Psoas muscle (tissue), 7 donors: ENCODE measurements at regions not wholly inside any gene's neighbourhood (a gene's known extent, or its start where the extent isn't known, plus 50 kb on each side); places are given as distances from the start of the nearest gene placed in this dataset.
"Not testable (repeated sequence)": the region's sequence is repeated elsewhere in the genome, so short reads cannot be mapped to it uniquely, and the experiment has no call there.

Experiments
- ATAC-seq, 4 donors: fragments of 200-7000 bp; cut with Tn5 transposase; one replicate each; pipeline ENCODE4 v1.9.1; 2020; ENCODE audit warnings: moderate library complexity in 3 of 4, mild to moderate bottlenecking in 2 of 4
- DNase-seq, 2 donors: peaks; one replicate each; pipeline ENCODE4 v3.0.0-alpha.2; 2020
- H3K27ac ChIP-seq: fragments of 200-600 bp; one replicate; pipeline ENCODE4 v1.8.0; 2022
- H3K27me3 ChIP-seq, 3 donors: fragments of 200-600 bp in 1 of 3; one replicate each; pipeline versions ENCODE4 v1.6.1 to v1.8.0; 2013 to 2022; ENCODE audit warnings: low read length in 2 of 3, mild to moderate bottlenecking in 2 of 3, moderate library complexity in 1 of 3; ENCODE audit not compliant: insufficient read depth in 3 of 3
- H3K36me3 ChIP-seq, 2 donors: fragments of 200-600 bp in 1 of 2; one replicate each; pipeline versions ENCODE4 v1.6.1 to v1.8.0; 2013 to 2022; ENCODE audit warnings: low read depth in 1 of 2, mild to moderate bottlenecking in 1 of 2, moderate library complexity in 1 of 2; ENCODE audit not compliant: insufficient read depth in 1 of 2
- H3K4me1 ChIP-seq: fragments of 200-600 bp; one replicate; pipeline ENCODE4 v1.8.0; 2022
- H3K4me3 ChIP-seq: fragments of 200-600 bp; one replicate; pipeline ENCODE4 v1.8.0; 2022; ENCODE audit warnings: mild to moderate bottlenecking
- H3K9me3 ChIP-seq: fragments of 200-600 bp; one replicate; pipeline ENCODE4 v1.8.0; 2022
- CTCF ChIP-seq: fragments of 200-600 bp; IDR thresholded peaks from one replicate; pipeline ENCODE4 v1.8.0; 2022; ENCODE audit warnings: antibody characterized with exemption
- WGBS, 3 donors: extraction: QIAGEN DNeasy Blood & Tissue Kit; methylation state at CpG; one replicate each; pipeline versions ENCODE4 v1.1.6 to v1.1.7; 2013; 5-methylcytosine and 5-hydroxymethylcytosine counted together
- intact Hi-C, 2 donors: fragments of 100-400 bp; cut with DNase I; formaldehyde crosslinking; loops; one replicate each; pipeline versions ENCODE4 v1.11.0 to v1.14.2; 2022
- donor health status: healthy with polysubstance abuse.
- donor health status: DM: no; HTN: no; CAD: no; lungs with moderate emphysema.
- donor health status: Bipolar disorder and iron deficiency.
- donor health status: healthy.
- donor health status: DM: yes; HTN: yes; CAD: no.
- donor health status: DM: no; HTN: no; CAD: no.
- donor health status: DM: yes; HTN: yes; CAD: no.

- Histone ChIP-seq H3K4me3 (no peak overlapping the region), H3K27me3 (no peaks in the 10 kb centered on the region)
- intact Hi-C loops: no loop called here
Observed at GRCh38 chr3:5710718-5711117, 523.2 kb downstream of the EDEM1 start.

GRCh38 chr3:5717254-5717653 lies 529.7 kb downstream of the EDEM1 start:
- no peak for TF ChIP-seq CTCF
- H3K4me3 ChIP-seq: no peak overlapping the region
- WGBS, 3 donors: 78 to 81% (median 81%) methylated on average over 1 of the region's 1 CpG
- no peaks in the 10 kb centered on the region for H3K27me3 ChIP-seq
- no peak for ATAC-seq
- intact Hi-C loops: no loop called here
- no peak overlapping the region for H3K27ac ChIP-seq
- no peak for DNase-seq
- H3K4me1 ChIP-seq: no peaks in the 10 kb centered on the region
- no peaks in the 10 kb centered on the region for H3K36me3 ChIP-seq
- H3K9me3 ChIP-seq: no peaks in the 10 kb centered on the region

More at GRCh38 chr3:5710718-5711117, 523.2 kb downstream of the EDEM1 start:
- Histone ChIP-seq H3K4me1 (no peaks in the 10 kb centered on the region), H3K36me3 (no peaks in the 10 kb centered on the region), H3K9me3 (no peaks in the 10 kb centered on the region), H3K27ac (no peak overlapping the region)
- 60 to 79% (median 64%) methylated on average over 3 of the region's 3 CpGs for WGBS, 3 donors
- DNase-seq (no peak), ATAC-seq (no peak)
- TF ChIP-seq CTCF: no peak

GRCh38 chr3:5719668-5720067 lies 532.2 kb downstream of the EDEM1 start:
- H3K27me3 ChIP-seq, ATAC-seq, H3K4me3 ChIP-seq, DNase-seq, H3K4me1 ChIP-seq, H3K36me3 ChIP-seq, H3K27ac ChIP-seq, H3K9me3 ChIP-seq, intact Hi-C loops: not testable (repeated sequence)

- no peak overlapping the region for H3K4me3 ChIP-seq
- ATAC-seq (no peak), DNase-seq (no peak)
- no peaks in the 10 kb centered on the region for H3K9me3 ChIP-seq
- intact Hi-C loops: no loop called here
- 51 to 65% (median 52%) methylated on average over 2 of the region's 2 CpGs for WGBS, 3 donors
- H3K36me3 ChIP-seq: no peaks in the 10 kb centered on the region
- TF ChIP-seq CTCF: no peak
- no peaks in the 10 kb centered on the region for H3K4me1 ChIP-seq
- no peak overlapping the region for H3K27ac ChIP-seq
- H3K27me3 ChIP-seq: no peaks in the 10 kb centered on the region
Observed at GRCh38 chr3:5725801-5726200, 538.3 kb downstream of the EDEM1 start.

GRCh38 chr3:5726621-5727020 lies 539.1 kb downstream of the EDEM1 start:
- ATAC-seq (no peak), DNase-seq (no peak)
- H3K27me3 ChIP-seq: no peaks in the 10 kb centered on the region
- no peaks in the 10 kb centered on the region for H3K4me1 ChIP-seq
- TF ChIP-seq CTCF: no peak
- no peaks in the 10 kb centered on the region for H3K9me3 ChIP-seq
- 36 to 44% (median 43%) methylated on average over 5 of the region's 5 CpGs for WGBS, 3 donors
- no peak overlapping the region for H3K27ac ChIP-seq
- H3K4me3 ChIP-seq: no peak overlapping the region
- no peaks in the 10 kb centered on the region for H3K36me3 ChIP-seq
- intact Hi-C loops: no loop called here
